ENCODE measurements at regions not wholly inside any gene's neighbourhood (a gene's known extent, or its start where the extent isn't known, plus 50 kb on each side); places are given as distances from the start of the nearest gene placed in this dataset.

DNA sequence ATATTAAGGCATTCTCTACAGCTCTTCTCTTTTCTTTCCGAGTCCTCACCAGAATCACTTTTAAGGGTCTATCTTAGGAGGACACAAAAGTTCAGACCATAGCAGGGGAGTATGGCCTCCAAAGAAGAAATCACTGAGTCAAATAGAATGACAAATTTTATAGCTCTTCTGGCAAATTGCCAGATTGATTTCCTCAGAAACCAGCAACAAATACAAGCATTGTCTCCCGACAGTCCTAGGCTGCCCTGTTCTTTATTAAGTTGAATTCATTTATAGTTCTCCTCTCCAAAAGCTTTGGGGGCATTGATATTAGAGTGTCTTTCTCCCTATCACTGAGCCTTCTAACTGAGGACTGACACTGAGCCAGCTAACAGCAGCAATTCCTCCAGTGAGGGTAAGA is 156.4 kb upstream of the FRMD6 start:
- WGBS = 93% methylated on average over 2 of the region's 2 CpGs
- H3K27me3 ChIP-seq = no peaks in the 10 kb centered on the region
- no peak overlapping the region for H3K27ac ChIP-seq (replicated peaks in 1 of 4)
- H3K9me3 ChIP-seq = peaks cover 0 to 5% (median 0%) of the 10 kb centered on the region in 4 donors
- H3K36me3 ChIP-seq = no peaks in the 10 kb centered on the region
- H3K4me1 ChIP-seq = peaks cover 0 to 12% (median 11%) of the 10 kb centered on the region in 4 donors
- intact Hi-C loops (cut with DNase I) = no loop called here
- no peak overlapping the region for H3K4me3 ChIP-seq
- no peak for TF ChIP-seq EP300 (IDR thresholded peaks at IDR 0.05)
- no peak for TF ChIP-seq POLR2AphosphoS5 (IDR thresholded peaks at IDR 0.05)
- TF ChIP-seq, protein P1, sequence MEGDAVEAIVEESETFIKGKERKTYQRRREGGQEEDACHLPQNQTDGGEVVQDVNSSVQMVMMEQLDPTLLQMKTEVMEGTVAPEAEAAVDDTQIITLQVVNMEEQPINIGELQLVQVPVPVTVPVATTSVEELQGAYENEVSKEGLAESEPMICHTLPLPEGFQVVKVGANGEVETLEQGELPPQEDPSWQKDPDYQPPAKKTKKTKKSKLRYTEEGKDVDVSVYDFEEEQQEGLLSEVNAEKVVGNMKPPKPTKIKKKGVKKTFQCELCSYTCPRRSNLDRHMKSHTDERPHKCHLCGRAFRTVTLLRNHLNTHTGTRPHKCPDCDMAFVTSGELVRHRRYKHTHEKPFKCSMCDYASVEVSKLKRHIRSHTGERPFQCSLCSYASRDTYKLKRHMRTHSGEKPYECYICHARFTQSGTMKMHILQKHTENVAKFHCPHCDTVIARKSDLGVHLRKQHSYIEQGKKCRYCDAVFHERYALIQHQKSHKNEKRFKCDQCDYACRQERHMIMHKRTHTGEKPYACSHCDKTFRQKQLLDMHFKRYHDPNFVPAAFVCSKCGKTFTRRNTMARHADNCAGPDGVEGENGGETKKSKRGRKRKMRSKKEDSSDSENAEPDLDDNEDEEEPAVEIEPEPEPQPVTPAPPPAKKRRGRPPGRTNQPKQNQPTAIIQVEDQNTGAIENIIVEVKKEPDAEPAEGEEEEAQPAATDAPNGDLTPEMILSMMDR (IDR thresholded peaks at IDR 0.05) = no peak
- TF ChIP-seq POLR2A (IDR thresholded peaks at IDR 0.05; ENCODE audit: low read depth) = no peak
- DNase-seq (ENCODE audit: extremely low spot score) = no peak

DNA sequence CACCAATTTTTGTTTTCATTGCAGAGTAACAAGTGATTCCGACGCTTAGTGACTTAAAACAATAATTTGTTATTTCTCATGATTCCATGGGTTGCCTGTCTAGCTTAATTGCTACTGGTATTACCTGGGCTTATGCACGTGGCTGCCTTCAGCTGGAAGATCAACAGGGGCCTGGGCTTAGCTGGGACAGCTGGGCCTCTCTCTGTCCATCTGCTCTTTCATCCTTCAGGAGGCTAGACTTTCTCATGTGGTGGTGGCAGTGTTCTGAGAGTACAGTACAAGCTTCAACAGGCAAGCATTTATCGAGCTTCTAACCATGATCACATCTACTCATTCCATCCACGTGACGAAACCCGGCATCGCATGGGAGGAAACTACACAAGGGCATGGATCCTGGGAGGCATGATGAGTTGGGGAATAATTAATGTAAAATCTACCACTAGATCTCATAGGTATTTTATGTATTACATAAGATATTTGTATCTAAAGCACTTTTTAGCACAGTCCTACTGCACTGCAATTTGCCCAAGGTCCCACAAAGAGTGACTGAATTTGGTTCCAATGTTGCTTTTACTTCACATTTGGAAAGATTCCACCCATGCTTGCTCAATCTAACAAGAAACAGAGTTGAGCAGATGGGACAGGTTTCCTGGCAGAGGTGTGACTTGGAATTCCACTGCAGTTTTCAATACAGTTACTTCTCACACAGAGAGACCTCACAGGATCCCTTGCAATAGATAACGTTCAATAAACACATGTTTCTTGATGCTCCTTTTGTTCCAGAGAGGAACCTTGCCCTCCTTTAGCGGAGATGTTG is 153.1 kb upstream of the FRMD6 start:
- intact Hi-C loops (cut with DNase I) = no loop called here

GRCh38 chr14:51500776-51501175 is 150.9 kb upstream of the FRMD6 start:
- WGBS = 91% methylated on average over 1 of the region's 1 CpG

More for the DNA sequence above, 153.1 kb upstream of the FRMD6 start:
- Histone ChIP-seq H3K9me3 (peaks cover 0 to 6% (median 2%) of the 10 kb centered on the region in 4 donors), H3K27ac (replicated peaks in 1 of 4) (no peak overlapping the region), H3K4me3 (no peak overlapping the region), H3K36me3 (no peaks in the 10 kb centered on the region), H3K27me3 (no peaks in the 10 kb centered on the region), H3K4me1 (no peaks in the 10 kb centered on the region)
- TF ChIP-seq POLR2AphosphoS5 (IDR thresholded peaks at IDR 0.05) = no peak
- TF ChIP-seq, protein P1 (IDR thresholded peaks at IDR 0.05) = no peak
- no peak for TF ChIP-seq EP300 (IDR thresholded peaks at IDR 0.05)
- TF ChIP-seq POLR2A (IDR thresholded peaks at IDR 0.05; ENCODE audit: low read depth) = no peak
- WGBS = 93% methylated on average over 10 of the region's 10 CpGs
- no peak for DNase-seq (ENCODE audit: extremely low spot score)

GRCh38 chr14:51501746-51502145 is 150.0 kb upstream of the FRMD6 start:
- peaks cover 0 to 8% (median 7%) of the 10 kb centered on the region in 4 donors for H3K4me1 ChIP-seq
- no peak overlapping the region for H3K27ac ChIP-seq (replicated peaks in 1 of 4)
- H3K27me3 ChIP-seq = no peaks in the 10 kb centered on the region
- no peak for DNase-seq (ENCODE audit: extremely low spot score)
- no peaks in the 10 kb centered on the region for H3K36me3 ChIP-seq
- H3K4me3 ChIP-seq = no peak overlapping the region
- intact Hi-C loops (cut with DNase I) = no loop called here
- TF ChIP-seq, protein P1 (IDR thresholded peaks at IDR 0.05) = no peak
- no peak for TF ChIP-seq POLR2AphosphoS5 (IDR thresholded peaks at IDR 0.05)
- no peak for TF ChIP-seq POLR2A (IDR thresholded peaks at IDR 0.05; ENCODE audit: low read depth)
- no peak for TF ChIP-seq EP300 (IDR thresholded peaks at IDR 0.05)
- H3K9me3 ChIP-seq = peaks cover 0 to 6% (median 0%) of the 10 kb centered on the region in 4 donors

More at GRCh38 chr14:51500776-51501175, 150.9 kb upstream of the FRMD6 start:
- H3K4me1 ChIP-seq = peaks cover 0 to 8% (median 7%) of the 10 kb centered on the region in 4 donors
- DNase-seq (ENCODE audit: extremely low spot score) = no peak
- intact Hi-C loops (cut with DNase I) = no loop called here
- no peaks in the 10 kb centered on the region for H3K36me3 ChIP-seq
- no peak for TF ChIP-seq EP300 (IDR thresholded peaks at IDR 0.05)
- TF ChIP-seq, protein P1 (IDR thresholded peaks at IDR 0.05) = no peak
- H3K27ac ChIP-seq (replicated peaks in 1 of 4) = no peak overlapping the region
- H3K4me3 ChIP-seq = no peak overlapping the region
- H3K27me3 ChIP-seq = no peaks in the 10 kb centered on the region
- H3K9me3 ChIP-seq = peaks cover 0 to 6% (median 2%) of the 10 kb centered on the region in 4 donors

All from esophagus muscularis mucosa (tissue), 4 donors.